ENCODE measurements at regions not wholly inside any gene's neighbourhood (a gene's known extent, or its start where the extent isn't known, plus 50 kb on each side); places are given as distances from the start of the nearest gene placed in this dataset.
"Not testable (repeated sequence)": the region's sequence is repeated elsewhere in the genome, so short reads cannot be mapped to it uniquely, and the experiment has no call there.

GRCh38 chr11:33991136-33991535 is 60.4 kb upstream of the CAPRIN1 start:
- TF ChIP-seq CTCF (conservative IDR thresholded peaks at IDR 0.05); ZFX (IDR thresholded peaks at IDR 0.05): not testable (repeated sequence)

All from C4-2B (cell line).